ENCODE measurements at regions not wholly inside any gene's neighbourhood (a gene's known extent, or its start where the extent isn't known, plus 50 kb on each side); places are given as distances from the start of the nearest gene placed in this dataset.
"Not testable (repeated sequence)": the region's sequence is repeated elsewhere in the genome, so short reads cannot be mapped to it uniquely, and the experiment has no call there.

DNA sequence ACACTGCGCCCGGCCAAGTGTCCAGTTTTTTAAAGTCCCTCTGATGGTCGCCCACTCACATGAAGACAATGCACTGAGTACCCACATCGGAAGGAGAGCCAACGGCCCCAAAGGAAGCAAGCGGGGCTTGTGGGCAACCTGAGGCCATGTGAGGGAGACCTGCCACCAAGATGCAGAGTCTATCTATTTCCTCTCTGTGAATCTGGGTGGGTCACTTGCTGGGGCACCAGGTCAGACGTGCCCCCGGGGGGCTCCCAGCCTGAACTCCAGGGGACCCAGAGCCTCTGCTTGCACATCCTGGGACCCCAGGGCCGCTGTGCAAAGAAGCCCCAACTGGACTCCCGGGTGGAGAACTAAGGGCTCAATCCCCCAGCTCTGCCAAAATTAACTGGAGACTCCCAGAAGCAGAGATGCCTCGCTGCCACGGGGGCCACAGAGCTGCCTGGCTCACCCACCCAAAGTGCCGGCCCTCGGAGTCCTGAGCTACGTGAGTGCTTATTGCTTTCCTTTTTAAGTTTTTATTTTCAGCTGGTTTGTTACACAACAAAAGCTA lies 106.4 kb downstream of the BRD1 start:
- DNase-seq = no peak

DNA sequence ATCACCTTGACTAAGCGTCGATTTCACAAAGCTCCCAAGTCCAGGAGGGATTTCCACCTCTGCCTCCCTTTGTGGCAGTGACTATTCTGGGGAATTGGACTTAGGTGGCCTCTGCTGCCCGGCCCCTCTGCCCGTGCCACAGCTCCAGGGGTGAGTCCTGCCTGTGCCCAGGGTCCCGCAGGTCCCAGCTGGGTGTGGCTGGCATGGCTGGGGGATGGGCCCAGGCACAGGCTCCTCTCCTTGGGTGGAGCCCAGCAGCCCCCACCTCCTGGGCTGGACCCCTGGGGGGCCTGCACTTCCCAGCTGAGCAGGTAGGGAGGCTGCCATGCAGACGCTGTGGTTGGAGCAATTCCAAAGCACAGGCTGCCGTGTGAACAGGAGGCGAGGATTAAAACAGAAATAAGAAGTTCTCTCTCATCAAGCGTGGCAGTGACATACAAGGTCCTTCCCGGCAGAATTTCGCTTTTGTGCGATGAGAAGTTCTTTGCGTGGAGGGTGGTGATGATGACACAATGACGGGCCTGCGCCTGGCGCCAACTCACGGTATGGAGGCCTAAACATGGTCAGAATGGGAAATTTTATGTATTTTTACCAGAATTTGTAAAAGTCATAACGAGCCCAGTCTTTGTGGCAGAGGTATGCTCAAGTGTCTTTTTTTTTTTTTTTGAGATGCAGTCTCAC lies 107.3 kb downstream of the BRD1 start:
- DNase-seq = no peak

DNA sequence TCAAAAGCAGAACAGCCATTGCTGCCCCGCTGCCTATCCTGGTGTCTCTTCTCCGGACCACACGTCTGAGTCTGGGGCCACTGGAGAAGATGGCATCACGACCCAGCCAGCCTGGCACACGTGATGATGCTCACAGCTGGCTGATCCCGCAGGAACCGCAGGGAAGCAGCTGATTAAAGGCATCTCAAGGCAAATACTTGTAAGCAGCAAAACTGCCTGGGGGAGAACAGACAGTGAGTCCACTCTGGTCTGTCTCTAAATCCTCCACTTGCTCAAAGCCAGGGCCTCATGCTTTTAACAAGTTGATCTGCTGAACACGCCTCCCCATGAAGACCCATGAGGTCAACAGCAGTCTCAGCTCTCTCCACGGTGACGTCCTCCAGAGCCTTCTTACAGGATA lies 108.6 kb downstream of the BRD1 start:
- DNase-seq = no peak

DNA sequence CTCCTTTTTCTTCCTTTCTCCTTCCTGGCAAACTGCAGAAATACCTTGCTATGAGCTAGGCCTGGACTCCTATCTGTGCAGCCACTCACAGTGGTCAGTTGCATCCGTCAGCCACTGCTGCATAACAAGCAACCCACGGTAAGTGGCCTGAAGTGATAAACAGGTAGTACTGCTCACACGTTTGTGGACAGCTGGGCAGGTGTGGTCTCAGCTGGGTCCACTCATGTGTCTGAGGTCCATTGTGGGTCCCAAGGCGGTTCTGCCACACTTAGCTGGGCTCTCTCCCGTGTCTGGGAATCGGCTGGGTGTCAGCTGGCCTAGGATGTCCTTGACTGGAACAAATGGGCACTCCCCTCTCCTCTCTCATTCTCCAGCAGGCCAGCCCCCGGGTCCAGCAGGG lies 109.3 kb downstream of the BRD1 start:
- no peak for DNase-seq

DNA sequence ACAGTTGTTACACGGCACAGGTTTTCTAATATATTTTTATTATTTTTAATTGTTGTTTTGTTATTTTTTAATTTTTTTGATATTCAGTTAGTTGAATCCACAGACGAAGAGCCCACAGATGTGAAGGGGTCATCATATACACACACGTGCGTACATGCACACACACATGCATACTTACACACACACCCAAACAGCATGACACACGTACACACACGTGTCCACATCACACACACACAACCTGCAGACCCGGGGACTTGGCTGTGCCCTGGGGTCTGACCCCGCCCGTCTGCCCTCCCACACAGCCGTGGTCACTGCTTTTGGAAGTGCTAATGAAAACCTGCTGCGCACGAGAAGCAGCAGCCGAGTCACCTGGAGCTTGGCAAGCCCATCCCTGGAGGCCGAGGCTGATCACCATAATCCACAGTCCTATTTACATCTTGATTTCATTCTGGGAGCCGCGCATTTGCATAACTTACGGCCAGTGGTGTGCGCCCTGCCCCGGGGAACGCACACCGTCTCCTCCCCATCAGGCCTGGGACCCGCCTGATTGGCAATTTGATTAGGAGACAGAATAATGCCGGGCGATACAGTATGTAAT lies 110.3 kb downstream of the BRD1 start:
- DNase-seq = no peak

DNA sequence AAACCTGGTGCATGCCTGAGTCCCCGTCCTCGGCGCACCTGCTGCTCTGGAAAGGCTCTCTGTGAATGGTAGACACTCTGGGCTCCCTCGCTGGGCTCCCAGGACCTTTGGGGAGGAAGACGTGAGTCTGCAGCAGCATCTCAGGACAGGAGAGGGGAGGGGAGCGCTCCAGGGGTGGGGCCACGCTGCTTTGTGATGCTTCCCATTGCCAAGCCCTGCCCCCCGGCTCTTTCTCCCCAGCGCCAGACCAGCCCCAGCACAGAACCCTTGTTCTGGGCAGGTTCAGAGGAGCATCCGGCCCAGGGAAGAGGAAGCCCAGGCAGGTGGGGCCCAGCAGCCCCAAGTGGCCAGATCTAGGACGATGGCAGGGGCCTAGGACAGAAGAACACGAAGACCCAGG lies 111.2 kb downstream of the BRD1 start:
- no peak for DNase-seq

DNA sequence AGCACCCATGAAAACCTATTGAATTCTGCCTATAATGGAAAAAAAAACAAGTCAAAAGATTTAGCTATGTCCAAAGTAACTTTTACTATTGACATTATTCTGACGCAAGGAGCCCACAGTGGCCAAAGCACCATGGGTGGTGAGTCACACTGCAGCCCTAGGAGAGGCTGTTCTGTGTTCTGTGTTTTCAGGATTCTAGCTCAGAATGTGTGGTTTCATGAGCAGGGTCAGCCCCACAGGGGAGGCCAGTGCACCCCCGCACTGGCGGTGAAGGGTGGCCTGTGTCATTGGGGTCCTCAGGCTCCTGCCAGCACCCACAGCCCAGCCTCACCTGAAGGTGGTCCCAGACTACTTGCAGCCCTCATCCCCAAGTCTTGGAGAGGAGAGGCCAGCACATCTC lies 112.2 kb downstream of the BRD1 start:
- DNase-seq = no peak

DNA sequence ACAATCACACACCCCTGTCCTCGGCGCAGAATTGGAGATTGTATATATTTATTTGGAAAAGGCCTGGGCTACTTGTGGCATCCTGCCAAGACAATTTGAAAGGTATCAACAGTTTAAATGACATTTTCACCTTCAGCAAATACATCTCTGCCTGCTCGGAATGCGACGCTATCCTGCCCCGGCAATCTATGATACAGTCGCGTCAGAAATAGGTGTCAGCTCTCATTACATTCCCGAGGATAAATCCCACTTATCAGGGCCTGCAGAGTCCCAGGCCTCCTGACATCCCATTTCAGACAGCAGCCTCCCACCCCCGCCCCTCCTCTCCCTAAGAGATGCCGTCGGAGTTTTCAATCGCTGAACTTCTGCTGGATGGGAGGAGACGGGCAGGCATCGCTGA lies 114.7 kb downstream of the BRD1 start:
- no peak for DNase-seq

DNA sequence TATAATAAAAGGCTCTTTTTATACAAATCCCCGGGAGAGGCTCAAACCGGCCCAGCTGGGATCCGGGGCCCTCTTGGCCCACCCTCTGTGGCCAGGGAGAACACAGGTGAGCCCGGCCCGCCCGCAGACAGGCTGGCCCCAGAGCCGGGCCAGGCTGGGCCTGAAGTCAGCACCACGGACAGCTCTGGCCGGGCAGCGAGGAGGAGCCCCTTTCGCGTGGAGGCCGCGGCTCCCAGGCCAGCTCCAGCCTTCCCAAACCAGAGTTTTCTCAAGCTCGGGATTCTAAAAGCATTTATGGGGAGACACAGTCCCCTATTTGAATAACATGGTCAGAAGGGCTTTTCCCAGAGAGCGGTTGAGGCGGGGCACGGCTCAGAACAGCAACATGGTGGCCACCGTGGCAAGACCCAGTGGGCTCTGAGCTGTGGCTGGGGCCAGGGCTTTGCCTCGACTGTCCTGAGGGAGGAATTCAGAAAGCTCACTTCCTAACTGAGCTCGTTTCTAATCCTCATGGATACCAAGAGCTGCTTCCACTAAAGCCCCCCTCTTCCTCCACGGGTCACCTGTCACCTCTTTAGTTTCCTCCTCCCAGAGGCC lies 115.4 kb downstream of the BRD1 start:
- peak; percentile 0 for DNase-seq

DNA sequence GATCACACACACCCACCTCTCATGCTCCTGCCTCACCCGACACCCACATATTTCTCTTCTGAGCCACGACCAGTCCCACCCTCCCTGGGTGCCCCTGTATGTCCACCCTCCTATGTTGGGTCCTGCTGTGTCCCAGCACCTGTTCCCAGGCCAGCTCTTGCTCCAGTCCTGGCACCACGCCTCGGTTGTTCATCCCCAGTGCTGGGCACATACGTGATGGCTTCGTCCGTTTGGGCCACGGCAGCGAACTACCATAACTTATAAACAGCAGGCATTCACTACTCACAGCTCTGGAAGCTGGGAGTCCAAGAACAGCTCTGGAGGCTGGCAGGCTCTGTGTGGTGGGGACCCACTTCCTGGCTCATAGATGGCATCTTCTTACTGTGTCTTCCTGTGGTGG lies 116.9 kb downstream of the BRD1 start:
- DNase-seq = no peak

DNA sequence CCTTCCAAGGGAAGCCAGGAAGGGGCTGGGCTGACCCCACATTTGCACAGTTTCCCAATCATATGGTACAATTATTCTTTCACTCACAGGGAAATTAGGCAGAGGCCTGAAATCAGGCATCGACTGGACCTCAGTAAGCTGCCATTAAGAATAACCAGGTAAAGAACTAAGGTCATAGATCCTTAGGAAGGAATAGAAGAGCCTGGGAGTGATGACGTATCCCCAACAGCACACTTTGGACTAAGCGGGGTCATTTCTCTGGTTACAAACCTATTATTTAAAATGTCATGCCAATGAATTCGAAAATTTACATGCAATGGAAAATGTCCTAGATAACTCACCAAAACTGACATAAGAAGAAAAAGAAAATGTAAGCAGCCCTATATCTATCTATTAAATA lies 118.2 kb downstream of the BRD1 start:
- no peak for DNase-seq

DNA sequence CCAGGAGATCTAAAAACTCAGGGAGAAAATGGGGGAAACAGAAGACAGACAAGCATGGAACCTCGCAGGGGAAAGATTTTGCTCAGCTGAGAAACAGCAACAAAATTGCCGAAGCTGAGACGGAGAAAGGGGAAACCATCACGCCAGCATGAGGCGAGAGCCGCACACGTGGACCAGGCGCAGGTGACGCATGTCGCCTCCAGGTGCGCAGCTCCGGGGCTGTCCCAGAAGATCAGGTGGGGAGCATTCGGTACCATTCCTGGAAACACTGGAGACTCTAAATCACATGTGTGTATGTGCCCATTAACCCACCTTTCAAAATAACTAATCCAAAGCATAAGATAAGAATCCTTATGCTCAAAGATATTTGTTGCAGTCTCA lies 121.7 kb downstream of the BRD1 start:
- no peak for DNase-seq

DNA sequence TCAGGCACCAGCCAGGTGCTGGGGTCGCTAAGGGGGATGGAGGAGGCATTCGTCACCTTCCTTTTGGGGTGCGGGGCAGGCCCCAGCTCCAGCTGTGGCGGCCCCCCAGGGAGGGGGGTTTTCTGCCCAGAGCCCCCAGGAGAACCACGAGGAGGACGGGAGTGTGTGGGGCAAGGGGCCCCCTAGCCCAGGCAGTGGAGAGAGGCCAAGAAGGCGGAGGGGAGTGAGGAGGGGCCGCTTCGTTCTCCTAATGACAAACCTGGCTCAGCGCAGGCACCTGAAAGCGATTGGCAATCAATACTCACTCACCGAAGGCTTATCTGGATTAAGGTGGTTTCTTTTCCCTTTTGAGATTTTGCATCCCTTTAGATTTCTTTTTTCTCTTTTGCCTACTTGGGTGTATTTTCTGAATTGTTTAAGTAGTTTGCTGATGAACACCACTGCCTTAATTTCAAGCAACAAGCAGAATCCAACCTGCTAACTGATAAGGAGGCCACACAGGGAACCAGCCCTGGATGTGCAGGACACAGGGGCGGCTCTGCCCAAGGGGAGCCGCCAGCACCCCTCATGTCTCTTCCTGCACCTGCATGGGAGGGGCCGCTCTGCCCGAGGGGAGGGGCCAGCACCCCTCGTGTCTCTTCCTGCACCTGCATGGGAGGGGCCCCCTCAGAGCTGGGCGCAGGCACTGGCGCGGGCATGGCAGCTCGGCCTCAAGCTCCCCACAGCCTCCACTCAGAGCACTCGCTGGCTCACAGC lies 122.3 kb downstream of the BRD1 start:
- no peak for DNase-seq

DNA sequence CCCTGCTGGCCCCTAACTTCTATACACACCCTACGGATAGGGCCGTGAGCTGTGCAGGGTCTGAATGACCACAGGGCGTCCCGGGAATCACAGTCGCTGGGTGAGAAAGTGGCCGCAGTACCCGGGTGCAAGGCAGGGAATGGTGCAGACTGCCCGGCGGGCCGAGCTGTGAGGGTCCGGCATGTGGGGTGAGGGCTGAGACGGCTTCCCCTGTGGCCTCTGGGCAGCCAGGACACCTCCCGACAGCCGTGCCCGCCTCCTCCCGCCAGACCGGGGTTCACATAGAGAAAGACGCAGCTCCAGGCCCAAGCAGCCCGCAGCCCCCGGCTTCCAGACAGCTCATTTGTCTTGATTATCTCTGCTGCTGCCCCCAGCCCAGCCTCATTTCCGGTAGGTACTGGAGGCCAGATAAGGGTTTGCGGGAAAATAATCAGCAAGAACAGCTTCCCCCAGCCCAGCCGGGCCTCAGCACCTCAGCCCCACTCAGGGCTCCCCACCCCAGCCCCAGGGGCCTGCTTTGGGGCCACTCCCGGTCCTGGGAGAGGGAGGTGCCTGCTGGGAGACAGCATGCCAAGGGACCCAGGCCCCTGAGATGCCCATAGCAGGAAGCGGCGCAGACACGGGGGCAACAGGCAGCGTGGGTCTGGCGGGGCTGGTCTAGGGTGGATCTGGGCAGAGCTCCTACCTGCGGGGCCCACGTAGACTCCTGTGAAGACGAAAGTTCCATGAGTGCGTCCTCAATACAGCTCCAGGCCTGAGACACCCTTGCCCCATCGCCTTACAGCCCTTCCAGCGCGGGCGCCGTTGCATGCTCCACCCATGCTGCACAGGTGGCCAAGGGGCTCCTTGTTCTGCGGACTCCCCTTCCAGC lies 123.1 kb downstream of the BRD1 start:
- DNase-seq = no peak

DNA sequence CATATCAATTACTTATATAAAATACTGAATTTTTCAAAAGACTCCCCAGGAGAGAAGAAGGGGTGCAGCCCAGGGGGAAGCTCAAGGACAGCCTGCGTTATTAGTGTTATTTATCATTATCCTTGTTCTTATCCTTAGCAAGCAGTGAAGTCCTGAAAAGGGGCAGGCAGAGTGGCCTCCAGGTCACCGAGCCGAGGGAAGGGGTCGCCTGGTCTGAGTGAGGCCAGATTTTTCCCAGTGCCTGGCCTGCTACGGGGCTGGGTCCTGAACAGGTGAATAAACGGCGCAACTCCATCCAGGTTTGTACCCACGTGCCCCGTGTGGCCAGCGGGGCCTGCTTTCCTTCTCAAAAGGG lies 123.7 kb downstream of the BRD1 start:
- DNase-seq = no peak

DNA sequence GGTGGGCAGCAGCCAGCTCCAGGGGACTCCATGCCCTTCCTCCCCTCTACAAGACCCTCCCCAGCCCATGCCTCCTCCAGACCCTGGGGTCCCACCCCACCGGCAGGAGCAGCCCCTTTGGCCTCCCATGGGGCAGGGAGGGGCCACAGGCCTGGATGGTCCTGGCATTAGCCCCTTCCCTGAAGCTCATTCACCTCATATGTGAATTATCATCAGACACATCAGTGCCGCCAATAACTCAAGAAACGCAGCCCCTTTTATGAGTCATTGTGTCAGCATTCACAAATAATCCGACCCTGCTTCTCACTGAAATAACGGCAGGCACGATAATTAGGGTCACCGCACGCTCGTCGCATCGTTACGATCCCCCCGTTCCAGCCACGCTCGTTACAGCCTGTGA lies 124.2 kb downstream of the BRD1 start:
- no peak for DNase-seq

DNA sequence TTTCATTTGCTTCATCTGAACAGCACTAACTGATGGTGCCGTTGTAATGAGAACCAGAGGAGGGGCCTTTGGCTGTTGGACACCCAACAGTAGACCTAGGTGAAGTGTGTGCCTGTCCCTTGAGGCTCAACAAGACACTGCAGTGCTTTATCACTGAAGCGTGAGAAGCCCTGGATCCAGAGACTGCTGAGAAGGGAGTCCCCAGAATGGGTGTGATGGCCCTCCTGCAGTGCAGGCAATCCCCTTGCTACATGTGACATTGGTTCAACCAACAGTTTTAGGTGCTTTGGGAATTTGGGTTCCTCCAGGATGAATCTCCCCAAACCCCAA lies 125.6 kb downstream of the BRD1 start:
- no peak for DNase-seq

DNA sequence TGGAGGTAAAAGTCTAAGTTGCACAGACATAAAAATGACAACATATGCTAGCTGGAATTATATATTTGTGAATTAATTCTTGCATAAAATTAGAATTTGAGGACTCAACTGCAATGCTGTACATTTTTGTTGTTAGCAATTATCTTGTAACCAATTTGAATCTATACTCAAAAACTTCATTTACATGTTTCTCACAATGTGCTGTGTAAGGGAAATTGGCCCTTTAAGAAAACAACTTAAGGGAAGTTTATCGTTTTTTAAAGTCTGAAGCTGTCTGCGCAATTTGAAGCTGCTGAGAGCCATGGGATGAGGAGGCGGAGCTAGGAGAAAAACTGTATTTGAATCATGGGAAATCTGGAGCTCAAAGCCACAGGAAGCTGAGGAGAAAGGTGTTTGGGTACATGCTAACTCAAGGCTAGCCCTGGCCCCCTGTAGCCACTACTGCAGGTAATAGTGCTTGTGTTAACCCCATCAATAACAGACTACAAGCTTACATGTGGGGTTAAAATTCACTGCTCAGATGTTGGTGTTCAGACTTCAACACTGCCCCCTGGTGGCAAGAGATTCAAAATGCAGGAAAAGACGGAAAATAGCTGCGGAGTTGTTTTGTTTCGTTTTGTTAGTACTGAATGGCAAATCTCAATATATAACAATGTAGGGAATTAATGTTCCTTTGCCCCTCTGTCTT lies 126.1 kb downstream of the BRD1 start:
- no peak for DNase-seq

DNA sequence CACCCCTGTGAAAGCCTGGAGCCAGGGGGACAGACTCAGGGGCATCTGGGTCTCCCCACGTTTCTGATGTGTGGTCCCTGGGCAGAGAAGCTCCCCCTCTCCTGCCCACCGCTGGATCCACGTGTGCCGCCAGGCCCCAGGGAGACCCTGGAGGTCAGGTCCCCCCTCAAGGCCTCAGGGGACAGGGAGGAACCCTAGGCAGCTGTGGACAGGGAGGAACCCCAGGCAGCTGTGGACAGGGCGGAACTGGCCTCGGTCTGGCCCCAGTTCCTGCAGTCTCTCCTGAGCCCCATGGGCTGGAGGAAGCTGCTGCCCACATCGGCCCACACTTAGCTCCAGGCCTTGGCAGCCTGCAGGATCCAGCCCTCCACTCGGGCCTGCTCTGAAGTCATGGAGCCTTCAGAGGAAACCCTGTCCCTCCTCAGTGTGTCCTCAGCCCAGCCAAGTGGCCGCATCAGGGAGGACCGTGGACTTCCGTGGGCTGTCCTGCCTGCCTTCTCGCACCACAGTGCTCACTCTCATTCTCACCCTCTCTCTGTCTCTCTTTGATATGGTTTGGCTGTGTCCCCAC lies 127.7 kb downstream of the BRD1 start:
- no peak for DNase-seq

DNA sequence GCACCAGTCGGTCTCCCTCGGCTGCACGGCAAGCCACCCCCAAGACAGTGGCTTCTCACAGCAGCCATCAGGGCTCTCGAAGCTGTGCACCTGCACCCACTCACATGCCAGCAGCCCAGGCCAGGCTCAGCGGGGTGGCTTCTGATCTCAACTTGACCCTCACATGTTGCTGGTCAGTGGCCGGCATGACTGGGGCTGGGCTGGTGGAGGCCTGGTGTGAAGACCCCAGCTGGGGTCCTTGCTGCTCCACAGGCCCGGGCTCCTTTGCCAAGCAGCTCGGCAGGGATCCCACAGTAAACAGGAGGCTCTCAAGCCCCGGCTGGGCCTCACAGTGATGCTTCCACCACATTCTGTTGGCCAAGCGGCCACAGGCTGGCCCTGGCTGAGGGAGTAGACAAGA lies 128.2 kb downstream of the BRD1 start:
- DNase-seq = no peak

DNA sequence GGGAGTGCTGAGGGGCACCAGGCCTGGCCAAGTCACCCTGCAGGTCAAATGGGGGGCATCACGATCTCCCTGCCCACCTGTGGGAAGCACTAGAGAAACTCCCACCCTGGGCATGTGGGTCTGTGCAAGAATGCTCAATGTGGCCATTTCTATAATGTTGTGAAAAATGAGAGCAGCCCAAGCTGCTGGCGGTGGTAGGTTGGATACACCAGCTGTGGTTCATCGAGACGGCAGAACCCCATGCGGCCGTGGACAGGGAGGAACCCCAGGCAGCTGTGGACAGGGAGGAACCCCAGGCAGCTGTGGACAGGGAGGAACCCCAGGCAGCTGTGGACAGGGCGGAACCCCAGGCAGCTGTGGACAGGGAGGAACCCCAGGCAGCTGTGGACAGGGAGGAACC lies 129.1 kb downstream of the BRD1 start:
- DNase-seq = not testable (repeated sequence)

DNA sequence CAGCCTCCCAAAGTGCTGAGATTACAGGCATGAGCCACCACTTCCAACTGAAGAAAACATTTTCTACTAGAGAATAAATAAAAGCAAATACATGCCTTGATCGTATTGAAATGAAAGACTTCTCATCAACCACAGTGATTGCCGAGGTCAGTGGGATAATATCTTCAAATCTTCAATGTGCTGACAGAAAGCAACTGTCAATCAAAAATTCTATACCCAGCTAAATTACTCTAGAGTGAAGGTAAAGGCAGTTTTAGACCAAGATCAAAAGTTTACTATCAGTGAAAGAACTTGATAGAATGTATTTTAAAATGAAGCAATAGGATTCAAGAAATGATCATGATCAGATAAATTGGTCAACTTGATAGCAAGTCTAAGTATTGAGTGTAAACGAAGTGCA lies 130.6 kb downstream of the BRD1 start:
- no peak for DNase-seq
